HepG2 (cell line): ENCODE measurements at regions not wholly inside any gene's neighbourhood (a gene's known extent, or its start where the extent isn't known, plus 50 kb on each side); places are given as distances from the start of the nearest gene placed in this dataset.

Experiments
- AHR ChIP-seq: IDR thresholded peaks from 2 replicates; pipeline ENCODE4 v1.6.1; 2018; ENCODE audit warnings: missing genetic modification reagents, missing compliant biosample characterization
- ARHGAP35 ChIP-seq: sonication (generic); formaldehyde crosslinking; IDR thresholded peaks from 2 replicates; pipeline ENCODE4 v1.9.0; 2022; ENCODE audit warnings: mild to moderate bottlenecking, inconsistent platforms, moderate library complexity, missing genetic modification reagents, borderline replicate concordance
- CREB1 ChIP-seq, 2 experiments: fragments of 450-650 bp in 1 of 2; IDR thresholded peaks; 2 replicates each; pipeline ENCODE4 v1.6.1; 2016 to 2017; ENCODE audit warnings: control low read depth in 1 of 2, mild to moderate bottlenecking in 1 of 2, missing compliant biosample characterization in 1 of 2, missing genetic modification characterization in 1 of 2
- HNF1B ChIP-seq: sonication (generic); formaldehyde crosslinking; IDR thresholded peaks from 2 replicates; pipeline ENCODE4 v1.5.1; 2020; ENCODE audit warnings: mild to moderate bottlenecking, moderate library complexity, missing genetic modification reagents
- KLF15 ChIP-seq: sonication (generic); formaldehyde crosslinking; IDR thresholded peaks from 2 replicates; pipeline ENCODE4 v1.8.1; 2023; ENCODE audit warnings: borderline replicate concordance, mild to moderate bottlenecking, inconsistent platforms, missing genetic modification reagents, mixed read lengths
- MXD3 ChIP-seq: IDR thresholded peaks from 2 replicates; pipeline ENCODE4 v1.6.1; 2016; ENCODE audit warnings: mild to moderate bottlenecking, missing biosample characterization, missing genetic modification reagents
- RXRA ChIP-seq: sonication (generic); formaldehyde crosslinking; IDR thresholded peaks from 2 replicates; pipeline ENCODE4 v1.5.1; 2020; ENCODE audit warnings: missing genetic modification reagents
- SATB2 ChIP-seq: sonication (generic); formaldehyde crosslinking; IDR thresholded peaks from 2 replicates; pipeline ENCODE4 v1.5.0; 2020; ENCODE audit warnings: missing genetic modification reagents
- SP2 ChIP-seq: sonication (generic); formaldehyde crosslinking; IDR thresholded peaks from 2 replicates; pipeline ENCODE4 v1.5.1; 2020; ENCODE audit warnings: mild to moderate bottlenecking, missing genetic modification reagents
- ZBTB33 ChIP-seq: sonication (generic); formaldehyde crosslinking; IDR thresholded peaks from 2 replicates; pipeline ENCODE4 v1.4.0; 2020; ENCODE audit warnings: missing genetic modification reagents
- ZNF207 ChIP-seq: fragments of 450-650 bp; IDR thresholded peaks from 2 replicates; pipeline ENCODE4 v1.6.1; 2016; ENCODE audit warnings: antibody characterized with exemption, borderline replicate concordance
- ZNF512 ChIP-seq: sonication (generic); formaldehyde crosslinking; IDR thresholded peaks from 2 replicates; pipeline ENCODE4 v1.4.0; 2020; ENCODE audit warnings: mild to moderate bottlenecking, missing genetic modification reagents
- ZNF704 ChIP-seq: sonication (generic); formaldehyde crosslinking; IDR thresholded peaks from 2 replicates; pipeline ENCODE4 v1.8.1; 2023; ENCODE audit warnings: mild to moderate bottlenecking, inconsistent platforms, moderate library complexity, missing genetic modification reagents, borderline replicate concordance
- ZNF766 ChIP-seq: sonication (generic); formaldehyde crosslinking; IDR thresholded peaks from 2 replicates; pipeline ENCODE4 v1.5.0; 2020; ENCODE audit warnings: missing genetic modification reagents, borderline replicate concordance
- ZNF891 ChIP-seq: sonication (generic); formaldehyde crosslinking; IDR thresholded peaks from 2 replicates; pipeline ENCODE4 v1.5.0; 2020; ENCODE audit warnings: mild to moderate bottlenecking, missing genetic modification reagents

GRCh38 chr9:129495620-129496472, 125.1 kb downstream of the C9orf50 start (continued):
- 0 out of 2 replicates have a peak, but pooled peaks have one; percentile 29 for TF ChIP-seq ZNF512
- TF ChIP-seq ZBTB33 (CRISPR knock-in tag): no peak; the same call in 1 of the 2 replicates
- no peak for TF ChIP-seq ZNF766
- no peak; the same call in 1 of the 2 replicates for TF ChIP-seq ARHGAP35 (CRISPR knock-in tag)
- peak; percentile 34; the same call in 1 of the 2 replicates for TF ChIP-seq MXD3 (CRISPR knock-in tag)
- peak; percentile 73 for TF ChIP-seq SP2
- peak; percentile 16; the same call in 1 of the 2 replicates for TF ChIP-seq ZNF891 (CRISPR knock-in tag)
- TF ChIP-seq SATB2 (CRISPR knock-in tag): no peak
- TF ChIP-seq HNF1B (CRISPR knock-in tag): peak; percentile 55; the same call in 1 of the 2 replicates
- TF ChIP-seq ZNF704: no peak
- peak; percentile 31; the same call in 1 of the 2 replicates for TF ChIP-seq CREB1 (IDR thresholded peaks at IDR 0.05)
- TF ChIP-seq CREB1 (CRISPR knock-in tag; IDR thresholded peaks at IDR 0.05): no peak
- TF ChIP-seq AHR (CRISPR knock-in tag): no peak; the same call in 1 of the 2 replicates
- peak; percentile 81 for TF ChIP-seq RXRA (CRISPR knock-in tag)
- TF ChIP-seq KLF15 (CRISPR knock-in tag): no peak
- no peak for TF ChIP-seq ZNF207
